LoVo (cell line): ENCODE measurements at regions not wholly inside any gene's neighbourhood (a gene's known extent, or its start where the extent isn't known, plus 50 kb on each side); places are given as distances from the start of the nearest gene placed in this dataset.

Source experiments
- DNase-seq: peaks from one replicate; pipeline ENCODE4 v3.0.0-alpha.2; 2016; ENCODE audit warnings: low spot score

- no peak for DNase-seq
Measured at GRCh38 chr19:31709476-31709875, 360.2 kb upstream of the TSHZ3 start.

- no peak for DNase-seq
Measured at GRCh38 chr19:31715249-31715945, 366.2 kb upstream of the TSHZ3 start.

DNA sequence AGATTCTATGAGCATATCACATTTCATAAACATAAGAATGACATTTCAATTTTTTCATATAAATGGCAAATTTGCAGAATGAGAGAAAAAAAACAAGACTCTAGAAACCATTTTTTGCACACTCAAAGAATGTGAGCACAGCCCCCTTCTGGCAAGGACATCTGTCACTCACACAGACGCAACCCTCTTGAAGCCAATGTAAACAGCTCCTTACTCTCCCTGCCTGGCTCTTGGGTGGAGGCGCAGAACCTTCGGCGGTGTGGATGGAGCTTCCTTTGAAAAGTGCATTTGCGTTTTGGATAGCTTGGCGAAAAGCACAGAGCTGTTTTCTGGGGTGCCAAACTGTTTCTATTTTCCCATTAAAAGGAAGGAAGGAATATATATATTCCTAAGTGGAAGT lies 367.6 kb upstream of the TSHZ3 start:
- no peak for DNase-seq

GRCh38 chr19:31717269-31717923 lies 368.2 kb upstream of the TSHZ3 start:
- no peak for DNase-seq

- no peak for DNase-seq
Measured at GRCh38 chr19:31718032-31718431, 368.8 kb upstream of the TSHZ3 start.

- no peak for DNase-seq
Measured at GRCh38 chr19:31718898-31719297, 369.7 kb upstream of the TSHZ3 start.

GRCh38 chr19:31723101-31723500 lies 373.9 kb upstream of the TSHZ3 start:
- DNase-seq = no peak

- no peak for DNase-seq
Measured at GRCh38 chr19:31725051-31725450, 375.8 kb upstream of the TSHZ3 start.

DNA sequence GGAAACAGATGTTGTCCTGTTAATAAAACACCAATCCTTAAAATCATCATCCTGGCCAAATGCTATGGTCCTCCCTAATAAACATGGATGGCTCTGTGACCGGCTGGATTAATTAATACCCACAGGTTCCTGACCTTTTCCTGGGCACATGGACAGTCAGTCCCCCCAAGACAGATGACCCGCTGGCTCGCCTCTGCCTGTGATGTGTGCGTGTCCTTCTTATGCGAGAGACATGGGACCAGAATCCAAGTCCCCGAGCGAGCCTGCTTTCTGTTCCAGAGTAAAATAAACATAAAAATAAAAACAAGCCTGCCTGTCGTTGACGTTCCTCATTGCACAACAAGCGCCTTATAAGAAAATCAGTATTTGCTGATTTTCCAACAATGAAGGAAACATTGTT lies 378.3 kb upstream of the TSHZ3 start:
- DNase-seq = no peak

DNA sequence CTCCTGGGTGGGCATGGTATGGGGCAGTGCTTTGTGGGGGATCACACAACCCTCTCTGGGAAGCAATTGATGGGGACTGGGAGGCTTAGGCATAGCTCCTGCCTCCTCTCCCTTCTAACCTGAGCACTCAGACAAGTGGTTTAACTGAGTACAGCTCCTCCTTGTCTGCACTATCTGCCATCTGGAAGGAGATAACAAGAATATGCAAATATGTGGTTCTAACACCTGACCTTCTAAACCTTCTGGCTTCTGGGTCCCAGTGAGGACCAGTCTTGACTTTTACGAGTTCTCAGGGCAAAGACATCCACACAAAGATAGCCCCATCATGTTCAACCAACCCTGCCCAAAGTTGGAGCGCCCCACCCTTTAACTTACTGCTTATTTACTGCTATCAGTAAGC lies 381.0 kb upstream of the TSHZ3 start:
- no peak for DNase-seq

GRCh38 chr19:31733591-31733990 lies 384.4 kb upstream of the TSHZ3 start:
- DNase-seq = no peak

DNA sequence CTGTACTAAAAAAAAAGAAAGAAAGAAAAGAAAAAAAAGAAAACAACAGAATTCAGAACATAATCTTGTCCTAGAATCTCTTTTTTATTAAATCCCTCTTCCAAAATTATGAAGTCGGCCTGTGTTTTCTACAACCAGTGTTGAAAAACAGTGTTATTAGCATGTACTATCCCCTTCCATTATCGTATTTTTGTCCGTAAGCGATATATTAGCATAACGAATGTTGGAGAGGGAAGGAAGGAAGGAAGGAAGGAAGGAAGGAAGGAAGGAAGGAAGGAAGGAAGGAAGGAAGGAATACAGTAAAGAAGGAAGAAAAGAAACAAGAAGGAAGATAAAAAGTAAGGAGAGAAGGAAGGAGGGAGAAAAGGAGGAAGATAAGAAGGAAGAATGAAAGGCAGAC lies 393.0 kb upstream of the TSHZ3 start:
- DNase-seq = no peak

GRCh38 chr19:31745731-31746130 lies 396.5 kb upstream of the TSHZ3 start:
- DNase-seq = no peak

GRCh38 chr19:31749231-31749630 lies 400.0 kb upstream of the TSHZ3 start:
- no peak for DNase-seq

- no peak for DNase-seq
Measured at GRCh38 chr19:31759359-31759758, 410.1 kb upstream of the TSHZ3 start.

GRCh38 chr19:31761281-31761913 lies 412.2 kb upstream of the TSHZ3 start:
- DNase-seq = no peak

DNA sequence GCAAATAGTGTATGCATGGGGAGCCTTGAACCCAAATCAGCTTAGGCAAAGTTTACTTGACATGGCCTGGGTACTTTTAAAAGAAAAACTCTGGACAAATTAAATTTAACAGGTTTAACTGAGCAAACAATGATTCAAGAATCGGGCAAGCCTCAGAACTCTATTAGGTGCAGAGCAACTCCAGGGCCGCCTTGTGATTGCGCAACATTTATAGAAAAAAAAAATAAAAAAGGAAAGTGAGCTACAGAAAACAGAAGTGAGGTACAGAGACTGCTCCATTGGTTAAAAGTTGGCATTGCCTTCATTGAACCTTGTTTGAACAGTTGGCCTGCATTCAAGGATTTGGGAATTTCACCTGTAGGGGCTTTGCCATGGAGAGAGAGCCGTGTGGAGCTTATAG lies 421.0 kb upstream of the TSHZ3 start:
- DNase-seq = no peak

DNA sequence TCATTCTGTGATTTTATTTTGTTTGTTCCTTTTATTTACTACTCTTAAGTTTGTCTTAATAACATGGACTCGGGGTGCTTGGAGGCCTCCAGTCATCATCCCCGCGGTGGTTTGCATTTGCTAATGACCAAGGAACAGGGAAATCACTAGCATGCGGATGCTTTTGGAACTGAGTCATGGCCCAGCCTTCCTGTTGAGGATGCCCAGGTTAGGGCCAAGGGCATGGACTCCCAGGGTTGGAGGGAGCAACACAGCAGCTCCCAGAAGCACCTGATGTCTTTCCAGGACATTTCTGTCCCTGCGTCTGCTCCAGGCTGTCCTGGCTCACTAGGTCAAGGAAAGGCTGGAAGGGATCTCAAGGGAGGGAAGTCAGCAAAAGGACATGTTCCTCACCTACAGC lies 423.7 kb upstream of the TSHZ3 start:
- DNase-seq = no peak

DNA sequence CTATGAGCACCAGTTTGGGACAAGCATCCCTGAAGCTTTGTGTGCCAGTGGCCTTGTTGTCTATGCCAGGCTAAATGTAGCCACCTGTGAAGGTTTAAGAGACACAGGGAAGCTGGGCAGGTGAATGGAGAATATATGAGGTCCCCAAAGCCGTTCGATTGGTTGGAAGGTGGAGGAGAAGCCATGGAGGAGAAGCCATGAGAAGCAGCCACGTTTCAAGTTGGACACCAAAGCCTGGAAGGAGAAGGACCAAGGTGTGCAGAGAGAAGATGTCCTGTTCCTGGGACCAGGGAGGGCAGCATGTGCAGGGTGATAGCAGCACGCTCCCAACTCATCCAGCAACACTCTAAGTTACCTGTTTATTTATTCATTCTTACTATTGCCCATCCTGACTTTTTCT lies 432.3 kb upstream of the TSHZ3 start:
- DNase-seq = no peak

- no peak for DNase-seq
Measured at GRCh38 chr19:31783592-31783991, 434.4 kb upstream of the TSHZ3 start.

DNA sequence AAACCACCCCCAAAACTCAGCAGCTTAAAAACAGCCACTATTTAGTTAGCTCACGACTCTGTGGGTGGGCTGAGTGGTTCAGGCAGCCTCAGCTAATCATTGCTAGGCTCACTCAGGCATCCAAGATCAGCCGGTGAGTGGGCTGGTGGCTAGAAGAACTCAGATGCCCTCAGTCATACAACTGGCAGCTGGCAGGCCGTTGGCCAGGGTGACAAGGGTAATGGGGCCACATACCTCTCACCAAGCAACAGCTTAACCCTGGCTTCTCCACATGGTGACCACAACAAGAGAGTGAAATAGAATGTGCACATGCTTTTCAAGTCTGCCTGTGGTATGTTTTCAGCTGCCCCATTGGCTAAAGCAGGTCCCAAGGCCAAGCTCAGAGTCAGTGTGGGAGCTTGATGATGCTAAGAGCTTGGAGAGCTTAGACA lies 435.4 kb upstream of the TSHZ3 start:
- no peak for DNase-seq

- no peak for DNase-seq
Measured at GRCh38 chr19:31801611-31802010, 452.4 kb upstream of the TSHZ3 start.

- DNase-seq = no peak
Measured at GRCh38 chr19:31803835-31804446, 454.7 kb upstream of the TSHZ3 start.
